ENCODE measurements at regions not wholly inside any gene's neighbourhood (a gene's known extent, or its start where the extent isn't known, plus 50 kb on each side); places are given as distances from the start of the nearest gene placed in this dataset.

GRCh38 chr1:59158321-59158720 lies 138.6 kb upstream of the FGGY start:
- no peaks in the 10 kb centered on the region for H3K9me2 ChIP-seq (replicated peaks; ENCODE audit: low read depth, low read length)
- H3F3A ChIP-seq (ENCODE audit: low read depth), result no peaks in the 10 kb centered on the region
- no peaks in the 10 kb centered on the region for H3K79me2 ChIP-seq (ENCODE audit: insufficient read depth, low read length)
- H2AFZ ChIP-seq (ENCODE audit: low read length), result no peak overlapping the region
- H3K4me1 ChIP-seq (ENCODE audit: insufficient read depth, low read length, poor library complexity, severe bottlenecking), result peaks cover under 1% of the 10 kb centered on the region
- TF ChIP-seq CTCF (conservative IDR thresholded peaks at IDR 0.05; ENCODE audit: low read length), result no peak
- no peak for TF ChIP-seq EZH2phosphoT487 (IDR thresholded peaks at IDR 0.05; ENCODE audit: borderline replicate concordance)
- no peaks in the 10 kb centered on the region for H3K27me3 ChIP-seq (ENCODE audit: insufficient read depth, low read length, poor library complexity, severe bottlenecking)
- H3K9ac ChIP-seq (ENCODE audit: low read depth, low read length, poor library complexity, severe bottlenecking), result no peak overlapping the region
- H4K20me1 ChIP-seq (ENCODE audit: insufficient read depth, low read length, poor library complexity, severe bottlenecking), result no peaks in the 10 kb centered on the region
- H3K4me2 ChIP-seq (ENCODE audit: low read depth, low read length, poor library complexity, severe bottlenecking), result no peak overlapping the region
- H3K36me3 ChIP-seq (ENCODE audit: insufficient read depth, low read length), result no peaks in the 10 kb centered on the region
- H3K9me3 ChIP-seq (ENCODE audit: insufficient read depth, low read depth, low read length), result peaks cover 7% of the 10 kb centered on the region; the same call in 1 of the 2 replicates
- no peak overlapping the region for H3K4me3 ChIP-seq (ENCODE audit: low read length, poor library complexity, severe bottlenecking)

GRCh38 chr1:59159557-59160203 lies 137.2 kb upstream of the FGGY start:
- no peaks in the 10 kb centered on the region for H3F3A ChIP-seq (ENCODE audit: low read depth)
- H3K4me1 ChIP-seq (ENCODE audit: insufficient read depth, low read length, poor library complexity, severe bottlenecking), result peaks cover 8% of the 10 kb centered on the region
- H3K36me3 ChIP-seq (ENCODE audit: insufficient read depth, low read length), result no peaks in the 10 kb centered on the region
- no peaks in the 10 kb centered on the region for H3K9me2 ChIP-seq (replicated peaks; ENCODE audit: low read depth, low read length)
- H3K27me3 ChIP-seq (ENCODE audit: insufficient read depth, low read length, poor library complexity, severe bottlenecking), result no peaks in the 10 kb centered on the region
- peaks cover 7% of the 10 kb centered on the region; the same call in 1 of the 2 replicates for H3K9me3 ChIP-seq (ENCODE audit: insufficient read depth, low read depth, low read length)
- H3K9ac ChIP-seq (ENCODE audit: low read depth, low read length, poor library complexity, severe bottlenecking), result no peak overlapping the region
- no peak overlapping the region for H2AFZ ChIP-seq (ENCODE audit: low read length)
- no peaks in the 10 kb centered on the region for H4K20me1 ChIP-seq (ENCODE audit: insufficient read depth, low read length, poor library complexity, severe bottlenecking)
- H3K4me2 ChIP-seq (ENCODE audit: low read depth, low read length, poor library complexity, severe bottlenecking), result no peak overlapping the region
- no peak for TF ChIP-seq EZH2phosphoT487 (IDR thresholded peaks at IDR 0.05; ENCODE audit: borderline replicate concordance)
- no peak for TF ChIP-seq CTCF (conservative IDR thresholded peaks at IDR 0.05; ENCODE audit: low read length)
- no peaks in the 10 kb centered on the region for H3K79me2 ChIP-seq (ENCODE audit: insufficient read depth, low read length)
- no peak overlapping the region for H3K4me3 ChIP-seq (ENCODE audit: low read length, poor library complexity, severe bottlenecking)

GRCh38 chr1:59161136-59161535 lies 135.8 kb upstream of the FGGY start:
- no peak for TF ChIP-seq CTCF (conservative IDR thresholded peaks at IDR 0.05; ENCODE audit: low read length)
- no peak for TF ChIP-seq EZH2phosphoT487 (IDR thresholded peaks at IDR 0.05; ENCODE audit: borderline replicate concordance)
- H2AFZ ChIP-seq (ENCODE audit: low read length), result no peak overlapping the region
- no peaks in the 10 kb centered on the region for H3F3A ChIP-seq (ENCODE audit: low read depth)
- H3K4me2 ChIP-seq (ENCODE audit: low read depth, low read length, poor library complexity, severe bottlenecking), result no peak overlapping the region
- no peaks in the 10 kb centered on the region for H3K36me3 ChIP-seq (ENCODE audit: insufficient read depth, low read length)
- no peaks in the 10 kb centered on the region for H3K27me3 ChIP-seq (ENCODE audit: insufficient read depth, low read length, poor library complexity, severe bottlenecking)
- H3K9me2 ChIP-seq (replicated peaks; ENCODE audit: low read depth, low read length), result no peaks in the 10 kb centered on the region
- peaks cover 7% of the 10 kb centered on the region; the same call in 1 of the 2 replicates for H3K9me3 ChIP-seq (ENCODE audit: insufficient read depth, low read depth, low read length)
- no peak overlapping the region for H3K9ac ChIP-seq (ENCODE audit: low read depth, low read length, poor library complexity, severe bottlenecking)
- H3K4me3 ChIP-seq (ENCODE audit: low read length, poor library complexity, severe bottlenecking), result no peak overlapping the region
- no peaks in the 10 kb centered on the region for H4K20me1 ChIP-seq (ENCODE audit: insufficient read depth, low read length, poor library complexity, severe bottlenecking)
- H3K4me1 ChIP-seq (ENCODE audit: insufficient read depth, low read length, poor library complexity, severe bottlenecking), result peaks cover 8% of the 10 kb centered on the region
- no peaks in the 10 kb centered on the region for H3K79me2 ChIP-seq (ENCODE audit: insufficient read depth, low read length)

All from Loucy (cell line).